B cell (primary cell): ENCODE measurements at regions not wholly inside any gene's neighbourhood (a gene's known extent, or its start where the extent isn't known, plus 50 kb on each side); places are given as distances from the start of the nearest gene placed in this dataset.

ENCODE experiments used
- ATAC-seq: fragments of 200-7000 bp; cut with Tn5 transposase; one replicate; pipeline ENCODE4 v1.10.0; 2021; ENCODE audit warnings: low read depth, mild to moderate bottlenecking, moderate number of reproducible peaks, moderate library complexity
- CTCF ChIA-PET: fragments of 350-600 bp; sonication (Branson Sonifier 250); formaldehyde crosslinking; loops from one replicate; lab custom pipeline; 2021; ENCODE audit warnings: antibody characterized with exemption, inconsistent platforms; lab: Charles Lee
- POLR2A ChIA-PET: fragments of 350-600 bp; sonication (Branson Sonifier 250); formaldehyde crosslinking; loops from one replicate; lab custom pipeline; 2021; ENCODE audit warnings: antibody characterized with exemption; lab: Charles Lee
- DNase-seq: peaks from one replicate; pipeline ENCODE4 v3.0.0; 2013
- H2AFZ ChIP-seq: 2 replicates; pipeline ENCODE4 v1.6.1; 2012; ENCODE audit warnings: mild to moderate bottlenecking, low read depth, low read length; ENCODE audit not compliant: insufficient read depth, poor library complexity, severe bottlenecking
- H3K27ac ChIP-seq, 2 donors: 1 replicate in 1 of 2; 2 replicates in 1 of 2; pipeline ENCODE4 v1.5.1; 2012 to 2013; ENCODE audit warnings: low read length in 2 of 2, mild to moderate bottlenecking in 2 of 2, moderate library complexity in 1 of 2
- H3K27me3 ChIP-seq, 4 experiments: fragments of 200-600 bp in 1 of 4; sonication (generic) in 1 of 4; replicated peaks in 1 of 4; 1 replicate in 2 of 4; 2 replicates in 2 of 4; pipeline versions ENCODE4 v1.6.1 to v1.7.0; 2013 to 2016; ENCODE audit warnings: low read length in 3 of 4, mild to moderate bottlenecking in 2 of 4, mixed read lengths in 1 of 4, moderate library complexity in 1 of 4; ENCODE audit not compliant: insufficient read depth in 4 of 4, control insufficient read depth in 3 of 4; ENCODE audit errors: control extremely low read depth in 1 of 4
- H3K36me3 ChIP-seq, 2 experiments: replicated peaks in 1 of 2; 1 replicate in 1 of 2; 2 replicates in 1 of 2; pipeline versions ENCODE4 v1.6.1 to v1.7.1; 2013; ENCODE audit warnings: low read length in 1 of 2; ENCODE audit not compliant: insufficient read depth in 2 of 2, control insufficient read depth in 1 of 2; ENCODE audit errors: control extremely low read depth in 1 of 2, extremely low read depth in 1 of 2
- H3K4me1 ChIP-seq, 2 donors: fragments of 200-600 bp in 1 of 2; sonication (generic) in 1 of 2; 1 replicate in 1 of 2; 2 replicates in 1 of 2; pipeline versions ENCODE4 v1.5.1 to v1.6.1; 2013 to 2017; ENCODE audit warnings: low read length in 2 of 2; ENCODE audit not compliant: control insufficient read depth in 2 of 2, insufficient read depth in 2 of 2
- H3K4me2 ChIP-seq: replicated peaks from 2 replicates; pipeline ENCODE3; 2012; ENCODE audit warnings: mild to moderate bottlenecking, low read depth, low read length; ENCODE audit not compliant: poor library complexity, severe bottlenecking
- H3K4me3 ChIP-seq, 5 experiments: fragments of 200-600 bp in 1 of 5; sonication (generic) in 1 of 5; 1 replicate in 3 of 5; 2 replicates in 2 of 5; pipeline versions ENCODE4 v1.5.1 to v1.7.0; 2011 to 2016; ENCODE audit warnings: low read length in 4 of 5, mild to moderate bottlenecking in 4 of 5, low read depth in 2 of 5, control low read depth in 1 of 5, moderate library complexity in 1 of 5; ENCODE audit not compliant: insufficient read depth in 1 of 5; ENCODE audit errors: control extremely low read depth in 1 of 5, extremely low read depth in 1 of 5
- H3K79me2 ChIP-seq: fragments of 200-600 bp; sonication (generic); one replicate; pipeline ENCODE4 v1.6.0; 2016; ENCODE audit warnings: low read length; ENCODE audit not compliant: control insufficient read depth, insufficient read depth
- H3K9ac ChIP-seq: fragments of 200-600 bp; sonication (generic); 2 replicates; pipeline ENCODE4 v1.6.1; 2017; ENCODE audit warnings: mild to moderate bottlenecking, low read length, moderate library complexity
- H3K9me3 ChIP-seq, 3 donors: one replicate each; pipeline versions ENCODE4 v1.6.1 to v1.7.1; 2013; ENCODE audit warnings: low read length in 2 of 3; ENCODE audit not compliant: control insufficient read depth in 2 of 3, insufficient read depth in 1 of 3; ENCODE audit errors: control extremely low read depth in 1 of 3
- H4K20me1 ChIP-seq: 2 replicates; pipeline ENCODE4 v1.6.0; 2012; ENCODE audit warnings: mild to moderate bottlenecking, low read length; ENCODE audit not compliant: insufficient read depth, control insufficient read depth, poor library complexity, severe bottlenecking
- H3K27ac Mint-ChIP-seq: one replicate; pipeline ENCODE4 v1.8.0; 2021; ENCODE audit warnings: mixed read lengths
- H3K27me3 Mint-ChIP-seq: one replicate; pipeline ENCODE4 v1.8.0; 2021; ENCODE audit warnings: mixed read lengths
- H3K4me1 Mint-ChIP-seq: one replicate; pipeline ENCODE4 v1.8.0; 2021; ENCODE audit warnings: mixed read lengths
- H3K4me3 Mint-ChIP-seq: one replicate; pipeline ENCODE4 v1.8.0; 2021; ENCODE audit warnings: mixed read lengths
- H3K9me3 Mint-ChIP-seq: one replicate; pipeline ENCODE4 v1.8.0; 2022; ENCODE audit warnings: mixed read lengths; ENCODE audit not compliant: insufficient read depth
- EZH2 ChIP-seq: IDR thresholded peaks from 2 replicates; pipeline ENCODE4 v1.6.1; 2012; ENCODE audit warnings: borderline replicate concordance, low read depth, mild to moderate bottlenecking, moderate library complexity, low read length; ENCODE audit not compliant: insufficient read depth, poor library complexity, severe bottlenecking
- WGBS: methylation state at CpG from one replicate; pipeline ENCODE4 v1.1.5; 2013; ENCODE audit warnings: missing lambda C conversion rate; ENCODE audit not compliant: insufficient coverage; 5-methylcytosine and 5-hydroxymethylcytosine counted together
- intact Hi-C: fragments of 100-400 bp; cut with micrococcal nuclease; formaldehyde crosslinking; loops from one replicate; pipeline ENCODE4 v1.10.0; 2022
- TF ChIP-seq, protein P1 (sequence below): fragments of 200-600 bp; IDR thresholded peaks from one replicate; pipeline ENCODE4 v1.8.0; 2022; ENCODE audit warnings: antibody characterized with exemption, mild to moderate bottlenecking

DNA sequence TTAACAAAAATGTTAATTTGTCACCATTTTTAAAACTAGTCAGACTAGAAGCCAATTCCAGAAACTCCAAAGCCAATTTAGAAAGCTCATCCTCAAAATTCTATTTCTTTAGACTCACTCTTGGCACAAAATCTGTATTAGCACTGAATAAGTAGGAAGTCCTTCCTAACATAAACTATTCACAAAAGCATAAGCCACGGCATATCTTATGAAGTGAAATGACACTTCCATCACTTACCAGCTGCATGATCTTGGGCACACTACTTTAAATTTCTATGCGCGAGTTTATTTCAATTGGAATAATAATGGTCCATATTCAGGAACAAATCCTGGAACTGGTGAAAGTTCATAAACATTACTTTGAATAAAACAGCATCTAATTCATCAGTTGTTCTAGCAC is 1544.0 kb downstream of the TECRL start:
- H3K4me1 Mint-ChIP-seq: no peaks in the 10 kb centered on the region

DNA sequence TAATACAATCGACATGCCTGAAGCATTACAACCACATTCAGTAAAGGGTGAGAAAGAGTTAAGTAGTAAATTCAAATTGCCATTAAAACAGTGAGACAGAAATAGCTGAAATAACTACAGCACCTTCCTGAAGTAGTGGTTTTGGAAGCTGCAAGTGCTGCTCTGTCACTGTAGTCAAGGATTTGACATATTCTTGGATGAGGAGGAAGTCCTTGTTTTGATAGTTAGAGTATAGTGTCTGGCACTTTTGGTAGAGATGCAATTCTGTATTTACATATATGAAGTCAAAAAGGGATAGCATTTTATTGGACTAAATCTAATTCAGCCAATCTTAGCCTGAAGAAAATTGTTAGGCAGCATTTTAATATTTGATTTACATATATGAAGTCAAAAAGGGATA is 1559.6 kb downstream of the TECRL start:
- TF ChIP-seq EZH2: no peak
- TF ChIP-seq, protein P1, sequence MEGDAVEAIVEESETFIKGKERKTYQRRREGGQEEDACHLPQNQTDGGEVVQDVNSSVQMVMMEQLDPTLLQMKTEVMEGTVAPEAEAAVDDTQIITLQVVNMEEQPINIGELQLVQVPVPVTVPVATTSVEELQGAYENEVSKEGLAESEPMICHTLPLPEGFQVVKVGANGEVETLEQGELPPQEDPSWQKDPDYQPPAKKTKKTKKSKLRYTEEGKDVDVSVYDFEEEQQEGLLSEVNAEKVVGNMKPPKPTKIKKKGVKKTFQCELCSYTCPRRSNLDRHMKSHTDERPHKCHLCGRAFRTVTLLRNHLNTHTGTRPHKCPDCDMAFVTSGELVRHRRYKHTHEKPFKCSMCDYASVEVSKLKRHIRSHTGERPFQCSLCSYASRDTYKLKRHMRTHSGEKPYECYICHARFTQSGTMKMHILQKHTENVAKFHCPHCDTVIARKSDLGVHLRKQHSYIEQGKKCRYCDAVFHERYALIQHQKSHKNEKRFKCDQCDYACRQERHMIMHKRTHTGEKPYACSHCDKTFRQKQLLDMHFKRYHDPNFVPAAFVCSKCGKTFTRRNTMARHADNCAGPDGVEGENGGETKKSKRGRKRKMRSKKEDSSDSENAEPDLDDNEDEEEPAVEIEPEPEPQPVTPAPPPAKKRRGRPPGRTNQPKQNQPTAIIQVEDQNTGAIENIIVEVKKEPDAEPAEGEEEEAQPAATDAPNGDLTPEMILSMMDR: no peak
- peaks cover 0 to 3% (median 0%) of the 10 kb centered on the region in 3 donors for H3K9me3 ChIP-seq
- no peak overlapping the region for H3K27ac ChIP-seq
- no peak overlapping the region for H3K9ac ChIP-seq
- no peaks in the 10 kb centered on the region for H4K20me1 ChIP-seq
- DNase-seq (no peak), ATAC-seq (no peak)
- no peaks in the 10 kb centered on the region for H3K79me2 ChIP-seq
- Mint-ChIP-seq H3K27ac (no peak overlapping the region), H3K27me3 (no peaks in the 10 kb centered on the region), H3K4me3 (no peak overlapping the region), H3K9me3 (peaks cover 2% of the 10 kb centered on the region), H3K4me1 (no peaks in the 10 kb centered on the region)
- H3K27me3 ChIP-seq: no peaks in the 10 kb centered on the region
- POLR2A ChIA-PET: no interaction called here
- no CpG with 5 or more reads among the region's 1 CpG for WGBS
- no peak overlapping the region for H2AFZ ChIP-seq
- no peaks in the 10 kb centered on the region for H3K4me1 ChIP-seq
- intact Hi-C loops: no loop called here
- no peak overlapping the region for H3K4me3 ChIP-seq
- H3K36me3 ChIP-seq: no peaks in the 10 kb centered on the region
- no peak overlapping the region for H3K4me2 ChIP-seq
- CTCF ChIA-PET: no interaction called here

More for the DNA sequence above, 1544.0 kb downstream of the TECRL start:
- Histone ChIP-seq H4K20me1 (no peaks in the 10 kb centered on the region), H3K9me3 (no peaks in the 10 kb centered on the region), H3K9ac (no peak overlapping the region), H3K4me2 (no peak overlapping the region), H3K36me3 (no peaks in the 10 kb centered on the region), H3K4me1 (no peaks in the 10 kb centered on the region), H3K4me3 (no peak overlapping the region), H2AFZ (no peak overlapping the region), H3K27ac (no peak overlapping the region), H3K27me3 (no peaks in the 10 kb centered on the region), H3K79me2 (no peaks in the 10 kb centered on the region)
- Mint-ChIP-seq H3K9me3 (no peaks in the 10 kb centered on the region), H3K27me3 (no peaks in the 10 kb centered on the region), H3K27ac (no peak overlapping the region), H3K4me3 (no peak overlapping the region)
- WGBS: no CpG with 5 or more reads among the region's 3 CpGs
- ChIA-PET POLR2A (no interaction called here), CTCF (no interaction called here)
- DNase-seq (no peak), ATAC-seq (no peak)
- intact Hi-C loops: no loop called here
- no peak for TF ChIP-seq EZH2
- TF ChIP-seq, protein P1: no peak
